OCI-LY7 (cell line): ENCODE measurements at regions not wholly inside any gene's neighbourhood (a gene's known extent, or its start where the extent isn't known, plus 50 kb on each side); places are given as distances from the start of the nearest gene placed in this dataset.
"Not testable (repeated sequence)": the region's sequence is repeated elsewhere in the genome, so short reads cannot be mapped to it uniquely, and the experiment has no call there.

Source experiments
- BruUV-seq: library from RNA; stranded (reverse); fragments of 400-500 nt; replicated peaks from 2 replicates; lab custom pipeline; 2021; lab: Mats Ljungman, UMichigan
- CTCF ChIA-PET: fragments of 300-600 bp; sonication (Branson Sonifier 250); formaldehyde crosslinking; loops from one replicate; lab custom pipeline; 2022; ENCODE audit warnings: antibody characterized with exemption; ENCODE audit not compliant: unreplicated experiment; lab: Charles Lee
- POLR2A ChIA-PET: fragments of 300-600 bp; sonication (Branson Sonifier 250); formaldehyde crosslinking; loops from one replicate; lab custom pipeline; 2022; ENCODE audit warnings: antibody characterized with exemption; lab: Charles Lee
- DNase-seq: peaks from one replicate; pipeline ENCODE4 v3.0.0-alpha.2; 2015; ENCODE audit warnings: low spot score
- H2AFZ ChIP-seq: fragments of 200-600 bp; sonication (generic), shearing (Covaris generic); 2 replicates; pipeline ENCODE4 v1.6.1; 2014; ENCODE audit warnings: mild to moderate bottlenecking, antibody characterized with exemption, low read length, moderate library complexity
- H3K27ac ChIP-seq: fragments of 200-600 bp; sonication (generic); 2 replicates; pipeline ENCODE4 v1.5.1; 2014; ENCODE audit warnings: mixed run types, low read depth, mild to moderate bottlenecking, moderate library complexity, low read length, inconsistent platforms; ENCODE audit not compliant: poor library complexity, severe bottlenecking
- H3K36me3 ChIP-seq: fragments of 200-600 bp; sonication (generic); 2 replicates; pipeline ENCODE4 v1.6.1; 2014; ENCODE audit warnings: mild to moderate bottlenecking, antibody characterized with exemption, low read length, moderate library complexity, mixed read lengths; ENCODE audit not compliant: insufficient read depth
- H3K4me1 ChIP-seq: fragments of 200-600 bp; sonication (generic); 2 replicates; pipeline ENCODE4 v1.5.1; 2014; ENCODE audit warnings: mild to moderate bottlenecking, low read length; ENCODE audit not compliant: insufficient read depth, poor library complexity, severe bottlenecking
- H3K4me2 ChIP-seq: fragments of 200-600 bp; sonication (generic); 2 replicates; pipeline ENCODE4 v1.6.1; 2014; ENCODE audit warnings: mild to moderate bottlenecking, low read length
- H3K4me3 ChIP-seq: fragments of 200-600 bp; sonication (generic); 2 replicates; pipeline ENCODE4 v1.5.1; 2014; ENCODE audit warnings: mild to moderate bottlenecking, low read depth, low read length; ENCODE audit not compliant: poor library complexity, severe bottlenecking
- H3K79me2 ChIP-seq: fragments of 200-600 bp; sonication (generic); 2 replicates; pipeline ENCODE4 v1.6.1; 2016; ENCODE audit warnings: low read depth, mild to moderate bottlenecking, low read length, moderate library complexity, mixed read lengths; ENCODE audit not compliant: insufficient read depth
- H3K9me2 ChIP-seq: fragments of 200-600 bp; sonication (generic); 2 replicates; pipeline ENCODE4 v1.6.1; 2016; ENCODE audit warnings: mild to moderate bottlenecking, low read length, mixed read lengths; ENCODE audit not compliant: insufficient read depth
- H3K9me3 ChIP-seq: fragments of 200-600 bp; sonication (generic); 2 replicates; pipeline ENCODE4 v1.6.1; 2014; ENCODE audit warnings: mild to moderate bottlenecking, mixed run types, low read length, mixed read lengths
- H4K20me1 ChIP-seq: fragments of 200-600 bp; sonication (generic); 2 replicates; pipeline ENCODE4 v1.6.1; 2014; ENCODE audit warnings: mild to moderate bottlenecking, antibody characterized with exemption, low read length, moderate library complexity, mixed read lengths; ENCODE audit not compliant: insufficient read depth
- CTCF ChIP-seq: fragments of 200-600 bp; sonication (generic); conservative IDR thresholded peaks from 2 replicates; pipeline ENCODE4 v1.5.1; 2014; ENCODE audit warnings: mild to moderate bottlenecking, antibody characterized with exemption, low read length, moderate library complexity, mixed read lengths
- EZH2phosphoT487 ChIP-seq: fragments of 200-600 bp; sonication (generic); IDR thresholded peaks from 2 replicates; pipeline ENCODE4 v1.6.1; 2018; ENCODE audit warnings: low read depth, borderline replicate concordance, mild to moderate bottlenecking, mixed run types, antibody characterized with exemption, low read length, moderate library complexity, mixed read lengths
- intact Hi-C: fragments of 100-400 bp; cut with micrococcal nuclease; formaldehyde crosslinking; loops from one replicate; pipeline ENCODE4 v1.10.0; 2022; ENCODE audit not compliant: unreplicated experiment

DNA sequence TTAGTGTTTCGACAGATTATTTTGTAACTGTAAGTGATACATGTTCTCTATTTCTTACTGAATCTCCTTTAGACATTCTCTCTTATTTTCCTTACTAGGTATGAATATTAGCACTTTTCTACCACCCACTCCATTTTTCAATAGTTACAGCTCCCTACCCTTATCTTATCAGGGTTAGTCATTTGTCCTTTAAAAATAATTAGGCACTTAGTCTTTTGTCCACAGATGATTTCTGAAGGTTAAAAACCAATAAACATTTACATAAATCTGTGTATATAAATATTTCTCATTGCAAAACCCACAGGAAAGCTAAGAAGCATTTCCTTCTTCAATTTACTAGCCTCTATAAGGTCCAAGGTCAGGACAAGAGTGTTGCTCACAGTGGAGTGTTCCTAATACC is 624.1 kb upstream of the MIR17HG start:
- intact Hi-C loops = no loop called here
- POLR2A ChIA-PET = interaction anchor here (0.5 to 0.7 kb wide), 2 partner anchors 192 to 446 kb away, joined by 3 read pairs; no protein-coding TSS in a partner anchor
- TF ChIP-seq EZH2phosphoT487 (no peak), CTCF (no peak)
- no peak overlapping the region for H3K4me3 ChIP-seq
- 0 out of 2 replicates have a peak, but pooled peaks cover 6% of the 10 kb centered on the region for H3K9me3 ChIP-seq
- no peak overlapping the region for H3K27ac ChIP-seq
- no peak overlapping the region for H3K4me2 ChIP-seq
- no peaks in the 10 kb centered on the region for H3K36me3 ChIP-seq
- no peak for DNase-seq
- no peak overlapping the region for H2AFZ ChIP-seq
- H3K79me2 ChIP-seq = no peaks in the 10 kb centered on the region
- no peaks in the 10 kb centered on the region for H3K4me1 ChIP-seq
- BruUV-seq = no TSS peak
- H3K9me2 ChIP-seq = 0 out of 2 replicates have a peak, but pooled peaks cover 3% of the 10 kb centered on the region
- no peaks in the 10 kb centered on the region for H4K20me1 ChIP-seq
- CTCF ChIA-PET = no interaction called here

GRCh38 chr13:90726375-90726774 is 621.1 kb upstream of the MIR17HG start:
- ChIA-PET POLR2A (interaction anchor here (0.5 to 1.7 kb wide), 8 partner anchors 11 to 1225 kb away, joined by 3 to 4 read pairs (median 3); no protein-coding TSS in a partner anchor), CTCF (no interaction called here)
- Histone ChIP-seq H3K27ac (no peak overlapping the region), H3K4me3 (no peak overlapping the region), H3K9me3 (0 out of 2 replicates have a peak, but pooled peaks cover 6% of the 10 kb centered on the region), H3K4me1 (no peaks in the 10 kb centered on the region), H3K4me2 (no peak overlapping the region), H4K20me1 (no peaks in the 10 kb centered on the region), H3K9me2 (0 out of 2 replicates have a peak, but pooled peaks cover 3% of the 10 kb centered on the region), H3K36me3 (no peaks in the 10 kb centered on the region), H2AFZ (no peak overlapping the region), H3K79me2 (no peaks in the 10 kb centered on the region)
- TF ChIP-seq CTCF (no peak), EZH2phosphoT487 (no peak)
- no TSS peak for BruUV-seq
- no peak for DNase-seq
- intact Hi-C loops = no loop called here

GRCh38 chr13:90732049-90732448 is 615.4 kb upstream of the MIR17HG start:
- no peaks in the 10 kb centered on the region for H4K20me1 ChIP-seq
- H3K4me1 ChIP-seq = no peaks in the 10 kb centered on the region
- no TSS peak for BruUV-seq
- no peak for DNase-seq
- ChIA-PET POLR2A (interaction anchor here (0.6 kb wide), 2 partner anchors 481 to 594 kb away, joined by 3 to 9 read pairs; no protein-coding TSS in a partner anchor), CTCF (no interaction called here)
- H3K36me3 ChIP-seq = no peaks in the 10 kb centered on the region
- H3K79me2 ChIP-seq = no peaks in the 10 kb centered on the region
- no peak for TF ChIP-seq EZH2phosphoT487
- peak; percentile 42; the same call in 1 of the 2 replicates for TF ChIP-seq CTCF
- no peaks in the 10 kb centered on the region for H3K9me2 ChIP-seq
- no peak overlapping the region for H3K27ac ChIP-seq
- peaks cover 21% of the 10 kb centered on the region; the same call in 1 of the 2 replicates for H3K9me3 ChIP-seq
- intact Hi-C loops = no loop called here
- no peak overlapping the region for H3K4me2 ChIP-seq
- H3K4me3 ChIP-seq = no peak overlapping the region
- no peak overlapping the region for H2AFZ ChIP-seq

DNA sequence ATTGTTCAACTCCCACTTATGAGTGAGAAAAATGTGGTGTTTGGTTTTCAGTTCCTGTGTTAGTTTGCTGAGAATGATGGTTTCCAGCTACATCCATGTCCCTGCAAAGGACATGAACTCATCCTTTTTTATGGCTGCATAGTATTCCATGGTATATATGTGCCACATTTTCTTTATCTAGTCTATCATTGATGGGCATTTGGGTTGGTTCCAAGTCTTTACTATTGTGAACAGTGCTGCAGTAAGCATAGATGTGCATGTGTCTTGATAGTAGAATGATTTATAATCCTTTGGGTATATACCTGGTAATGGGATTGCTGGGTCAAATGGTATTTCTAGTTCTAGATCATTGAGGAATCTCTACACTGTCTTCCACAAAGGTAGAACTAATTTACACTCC is 613.0 kb upstream of the MIR17HG start:
- DNase-seq, CTCF ChIA-PET, BruUV-seq, H3K27ac ChIP-seq, intact Hi-C loops, H3K4me1 ChIP-seq, H3K4me3 ChIP-seq, H3K79me2 ChIP-seq, H3K9me2 ChIP-seq, H2AFZ ChIP-seq, H3K4me2 ChIP-seq, H3K36me3 ChIP-seq, H4K20me1 ChIP-seq: not testable (repeated sequence)
- H3K9me3 ChIP-seq = peaks cover 21% of the 10 kb centered on the region; the same call in 1 of the 2 replicates
- POLR2A ChIA-PET = interaction anchor here (0.6 to 0.7 kb wide), 2 partner anchors 838 to 870 kb away, joined by 3 to 7 read pairs; no protein-coding TSS in a partner anchor
